SK-N-SH (cell line): ENCODE measurements at regions not wholly inside any gene's neighbourhood (a gene's known extent, or its start where the extent isn't known, plus 50 kb on each side); places are given as distances from the start of the nearest gene placed in this dataset.

Source experiments
- CTCF ChIA-PET: fragments of 300-600, 350-600 bp; formaldehyde crosslinking; extraction: SDS; loops from one replicate; lab custom pipeline; 2021; lab: Yijun Ruan, JAX
- POLR2A ChIA-PET: fragments of 350-600 bp; sonication (Branson Sonifier 250); formaldehyde crosslinking; extraction: SDS; loops from one replicate; lab custom pipeline; 2020; ENCODE audit warnings: antibody characterized with exemption, inconsistent platforms; lab: Yijun Ruan, JAX
- DNase-seq: peaks from one replicate; pipeline ENCODE4 v3.0.0; 2012
- H2AFZ ChIP-seq: fragments of 200-600 bp; sonication (generic); 2 replicates; pipeline ENCODE4 v1.8.1; 2016; ENCODE audit warnings: antibody characterized with exemption, mild to moderate bottlenecking, low read depth
- H3F3A ChIP-seq: fragments of 200-600 bp; sonication (generic); replicated peaks from 2 replicates; pipeline ENCODE3; 2016; ENCODE audit warnings: antibody characterized with exemption, mild to moderate bottlenecking; ENCODE audit not compliant: insufficient read depth
- H3K27ac ChIP-seq, 2 experiments: fragments of 200-500 bp in 1 of 2; fragments of 200-600 bp in 1 of 2; sonication (Bioruptor generic) in 1 of 2; sonication (generic), shearing (Covaris generic) in 1 of 2; 2 replicates each; pipeline versions ENCODE4 v1.5.1 to v1.6.1; 2014 to 2016; ENCODE audit warnings: low read depth in 2 of 2, inconsistent platforms in 1 of 2, low read length in 1 of 2, mild to moderate bottlenecking in 1 of 2, mixed read lengths in 1 of 2
- H3K27me3 ChIP-seq: fragments of 200-600 bp; sonication (generic), shearing (Covaris generic); 2 replicates; pipeline ENCODE4 v1.6.1; 2016; ENCODE audit warnings: mixed run types; ENCODE audit not compliant: insufficient read depth
- H3K36me3 ChIP-seq, 2 experiments: fragments of 200-500 bp in 1 of 2; fragments of 200-600 bp in 1 of 2; sonication (Bioruptor generic) in 1 of 2; sonication (generic) in 1 of 2; replicated peaks in 1 of 2; 2 replicates each; pipeline versions ENCODE3 to v1.5.1; 2014 to 2016; ENCODE audit warnings: low read length in 1 of 2, mild to moderate bottlenecking in 1 of 2; ENCODE audit not compliant: insufficient read depth in 2 of 2, control insufficient read depth in 1 of 2
- H3K4me1 ChIP-seq, 2 experiments: fragments of 200-500 bp in 1 of 2; fragments of 200-600 bp in 1 of 2; sonication (Bioruptor generic) in 1 of 2; sonication (generic), shearing (Covaris generic) in 1 of 2; 2 replicates each; pipeline versions ENCODE4 v1.5.1 to v1.6.1; 2014 to 2016; ENCODE audit warnings: low read depth in 1 of 2, low read length in 1 of 2, mixed run types in 1 of 2; ENCODE audit not compliant: insufficient read depth in 2 of 2, control insufficient read depth in 1 of 2
- H3K4me2 ChIP-seq: fragments of 200-600 bp; sonication (generic), shearing (Covaris generic); 2 replicates; pipeline ENCODE4 v1.6.1; 2017; ENCODE audit warnings: mixed run types
- H3K4me3 ChIP-seq, 2 experiments: fragments of 200-500 bp in 1 of 2; fragments of 200-600 bp in 1 of 2; sonication (Bioruptor generic) in 1 of 2; sonication (generic), shearing (Covaris generic) in 1 of 2; 2 replicates each; pipeline versions ENCODE4 v1.5.1 to v1.8.1; 2014 to 2016; ENCODE audit warnings: low read depth in 2 of 2, inconsistent platforms in 1 of 2, low read length in 1 of 2, mild to moderate bottlenecking in 1 of 2, mixed read lengths in 1 of 2, moderate library complexity in 1 of 2
- H3K79me2 ChIP-seq: fragments of 200-600 bp; sonication (generic); 2 replicates; pipeline ENCODE4 v1.8.1; 2017; ENCODE audit warnings: mild to moderate bottlenecking; ENCODE audit not compliant: insufficient read depth
- H3K9ac ChIP-seq: fragments of 200-600 bp; sonication (generic); 2 replicates; pipeline ENCODE4 v1.6.1; 2017; ENCODE audit warnings: mixed run types
- H3K9me2 ChIP-seq: fragments of 200-600 bp; sonication (generic); 2 replicates; pipeline ENCODE4 v1.6.1; 2017; ENCODE audit warnings: mixed run types
- H3K9me3 ChIP-seq: fragments of 200-600 bp; sonication (generic); 2 replicates; pipeline ENCODE4 v1.6.1; 2017; ENCODE audit warnings: mixed run types, mild to moderate bottlenecking, moderate library complexity
- H4K20me1 ChIP-seq: fragments of 200-600 bp; sonication (generic); 2 replicates; pipeline ENCODE4 v1.6.1; 2017; ENCODE audit warnings: mild to moderate bottlenecking, mixed run types; ENCODE audit not compliant: insufficient read depth
- CHD2 ChIP-seq: fragments of 150-350 bp; IDR thresholded peaks from 2 replicates; pipeline ENCODE4 v1.6.1; 2018; ENCODE audit warnings: low read length; ENCODE audit not compliant: partially characterized antibody
- ELF1 ChIP-seq: IDR thresholded peaks from 2 replicates; pipeline ENCODE4 v1.4.0; 2012
- GABPA ChIP-seq: IDR thresholded peaks from 2 replicates; pipeline ENCODE4 v1.4.0; 2012; ENCODE audit warnings: low read depth, mild to moderate bottlenecking
- MEF2A ChIP-seq: IDR thresholded peaks from 2 replicates; pipeline ENCODE4 v1.4.0; 2012; ENCODE audit warnings: low read depth, borderline replicate concordance
- POLR2AphosphoS5 ChIP-seq: IDR thresholded peaks from 2 replicates; pipeline ENCODE4 v1.6.1; 2012; ENCODE audit warnings: low read depth, low read length
- RCOR1 ChIP-seq: fragments of 150-350 bp; IDR thresholded peaks from 2 replicates; pipeline ENCODE4 v1.6.1; 2017; ENCODE audit warnings: antibody characterized with exemption, low read length
- REST ChIP-seq: IDR thresholded peaks from 2 replicates; pipeline ENCODE4 v1.6.1; 2012; ENCODE audit warnings: mild to moderate bottlenecking, low read depth, low read length, moderate library complexity
- SIN3A ChIP-seq: IDR thresholded peaks from 2 replicates; pipeline ENCODE4 v1.6.1; 2012; ENCODE audit warnings: low read depth, mild to moderate bottlenecking, low read length, moderate library complexity, borderline replicate concordance
- SMC3 ChIP-seq: IDR thresholded peaks from 2 replicates; pipeline ENCODE4 v1.6.1; 2012; ENCODE audit warnings: low read depth, low read length, improper control_type of control experiment
- TAF1 ChIP-seq: IDR thresholded peaks from 2 replicates; pipeline ENCODE4 v1.6.1; 2012; ENCODE audit warnings: low read depth, mild to moderate bottlenecking, low read length, moderate library complexity, borderline replicate concordance
- TCF12 ChIP-seq: IDR thresholded peaks from 2 replicates; pipeline ENCODE4 v1.4.0; 2012
- TEAD4 ChIP-seq: IDR thresholded peaks from 2 replicates; pipeline ENCODE4 v1.4.0; 2012; ENCODE audit warnings: mild to moderate bottlenecking, borderline replicate concordance; ENCODE audit not compliant: insufficient read depth
- USF2 ChIP-seq: fragments of 150-350 bp; IDR thresholded peaks from 2 replicates; pipeline ENCODE4 v1.6.1; 2017; ENCODE audit warnings: antibody characterized with exemption, low read length, low read depth, borderline replicate concordance
- WGBS: methylation state at CpG from one replicate; pipeline ENCODE4 v1.1.6; 2017; ENCODE audit warnings: low lambda C conversion rate; 5-methylcytosine and 5-hydroxymethylcytosine counted together
- TF ChIP-seq, protein P1 (sequence below): fragments of 150-350 bp; IDR thresholded peaks from 2 replicates; pipeline ENCODE4 v1.6.1; 2016; ENCODE audit warnings: mild to moderate bottlenecking, low read depth, low read length
- TF ChIP-seq, protein P2 (sequence below): IDR thresholded peaks from 2 replicates; pipeline ENCODE4 v1.4.0; 2012; ENCODE audit warnings: low read depth, borderline replicate concordance

DNA sequence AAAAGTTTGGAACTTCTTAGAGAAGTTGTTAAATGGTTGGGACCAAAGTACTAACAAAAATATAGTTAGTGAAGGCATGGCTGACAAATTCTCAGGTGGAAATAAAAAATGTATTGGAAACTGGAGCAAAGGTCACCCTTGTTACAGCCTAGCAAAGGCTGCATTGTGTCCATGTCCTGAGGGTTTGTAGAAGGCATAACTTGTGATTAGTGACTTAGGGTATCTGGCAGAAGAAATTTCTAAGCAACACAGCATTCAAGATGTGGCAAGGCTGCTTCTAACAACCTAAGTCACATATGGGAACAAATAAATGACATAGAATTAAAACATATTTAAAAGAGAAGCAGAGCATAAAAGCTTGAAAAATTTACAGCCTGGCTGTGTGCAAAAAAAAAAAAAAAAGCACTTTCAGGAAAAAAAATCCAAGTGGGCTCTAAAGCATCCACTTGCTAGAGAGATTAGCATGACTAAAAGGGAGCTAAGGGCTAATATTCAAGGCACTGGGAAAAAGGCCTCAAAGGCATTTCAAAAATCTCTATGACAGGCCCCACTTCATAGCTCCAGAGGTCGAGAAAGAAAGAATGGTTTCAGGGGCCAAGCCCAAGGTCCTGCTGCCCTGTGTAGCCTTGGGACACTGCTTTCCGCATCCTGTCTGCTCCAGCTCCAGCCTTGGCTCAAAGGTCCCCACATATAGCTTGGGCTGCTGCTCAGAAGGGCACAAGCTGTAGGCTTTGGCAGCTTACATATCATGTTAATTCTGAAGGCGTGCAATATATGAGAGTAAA, 453.2 kb upstream of the PTCHD4 start:
- Histone ChIP-seq H4K20me1 (no peaks in the 10 kb centered on the region), H3K9ac (no peak overlapping the region), H3K9me3 (no peaks in the 10 kb centered on the region), H3K79me2 (no peaks in the 10 kb centered on the region), H3F3A (peaks cover 8% of the 10 kb centered on the region), H3K4me2 (no peak overlapping the region), H3K4me1 (0 out of 4 replicates have a peak, but pooled peaks cover 0 to 5% of the 10 kb centered on the region in 2 experiments), H3K36me3 (no peaks in the 10 kb centered on the region), H3K27me3 (no peaks in the 10 kb centered on the region), H3K27ac (no peak overlapping the region), H2AFZ (no peak overlapping the region), H3K4me3 (no peak overlapping the region), H3K9me2 (no peaks in the 10 kb centered on the region)
- WGBS: 24% methylated on average over 3 of the region's 3 CpGs
- no peak for DNase-seq
- CTCF ChIA-PET: no interaction called here
- POLR2A ChIA-PET: no interaction called here
- TF ChIP-seq TCF12: no peak
- TF ChIP-seq, protein P1, sequence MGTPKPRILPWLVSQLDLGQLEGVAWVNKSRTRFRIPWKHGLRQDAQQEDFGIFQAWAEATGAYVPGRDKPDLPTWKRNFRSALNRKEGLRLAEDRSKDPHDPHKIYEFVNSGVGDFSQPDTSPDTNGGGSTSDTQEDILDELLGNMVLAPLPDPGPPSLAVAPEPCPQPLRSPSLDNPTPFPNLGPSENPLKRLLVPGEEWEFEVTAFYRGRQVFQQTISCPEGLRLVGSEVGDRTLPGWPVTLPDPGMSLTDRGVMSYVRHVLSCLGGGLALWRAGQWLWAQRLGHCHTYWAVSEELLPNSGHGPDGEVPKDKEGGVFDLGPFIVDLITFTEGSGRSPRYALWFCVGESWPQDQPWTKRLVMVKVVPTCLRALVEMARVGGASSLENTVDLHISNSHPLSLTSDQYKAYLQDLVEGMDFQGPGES: no peak
- no peak for TF ChIP-seq ELF1
- no peak for TF ChIP-seq REST
- no peak for TF ChIP-seq MEF2A
- no peak for TF ChIP-seq CHD2
- TF ChIP-seq GABPA: no peak
- TF ChIP-seq TEAD4: no peak
- no peak for TF ChIP-seq USF2
- no peak for TF ChIP-seq RCOR1
- no peak for TF ChIP-seq SMC3
- TF ChIP-seq SIN3A: no peak
- TF ChIP-seq, protein P2, sequence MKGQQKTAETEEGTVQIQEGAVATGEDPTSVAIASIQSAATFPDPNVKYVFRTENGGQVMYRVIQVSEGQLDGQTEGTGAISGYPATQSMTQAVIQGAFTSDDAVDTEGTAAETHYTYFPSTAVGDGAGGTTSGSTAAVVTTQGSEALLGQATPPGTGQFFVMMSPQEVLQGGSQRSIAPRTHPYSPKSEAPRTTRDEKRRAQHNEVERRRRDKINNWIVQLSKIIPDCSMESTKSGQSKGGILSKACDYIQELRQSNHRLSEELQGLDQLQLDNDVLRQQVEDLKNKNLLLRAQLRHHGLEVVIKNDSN: no peak
- no peak for TF ChIP-seq POLR2AphosphoS5
- no peak for TF ChIP-seq TAF1
